NCI-H1436 (cell line): ENCODE measurements at regions not wholly inside any gene's neighbourhood (a gene's known extent, or its start where the extent isn't known, plus 50 kb on each side); places are given as distances from the start of the nearest gene placed in this dataset.

Source experiments
- DNase-seq: peaks from one replicate; lab custom pipeline; 2025; lab: John Stamatoyannopoulos, UW

DNA sequence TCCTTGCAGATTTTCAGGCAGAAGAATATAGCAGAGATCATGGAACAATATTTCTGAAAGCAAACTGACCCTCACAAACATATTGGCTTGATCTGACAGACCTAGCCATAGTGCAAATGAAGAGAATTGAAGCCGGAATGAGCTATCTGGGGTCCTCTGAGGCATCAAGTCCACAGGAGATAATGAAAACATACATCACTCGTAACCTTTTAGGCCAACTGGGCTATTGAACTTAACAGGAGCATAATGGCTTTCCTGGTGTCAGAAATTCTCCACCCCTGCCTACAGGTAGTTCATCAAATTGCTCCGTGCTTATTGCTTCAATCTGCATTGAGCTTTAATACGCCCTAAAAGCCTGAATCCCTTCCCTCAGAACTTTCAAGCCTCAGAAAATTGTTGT lies 1414.6 kb upstream of the TENM4 start:
- DNase-seq: no peak

- no peak for DNase-seq
These were observed 1408.4 kb upstream of the TENM4 start for GRCh38 chr11:80849253-80849652.

DNA sequence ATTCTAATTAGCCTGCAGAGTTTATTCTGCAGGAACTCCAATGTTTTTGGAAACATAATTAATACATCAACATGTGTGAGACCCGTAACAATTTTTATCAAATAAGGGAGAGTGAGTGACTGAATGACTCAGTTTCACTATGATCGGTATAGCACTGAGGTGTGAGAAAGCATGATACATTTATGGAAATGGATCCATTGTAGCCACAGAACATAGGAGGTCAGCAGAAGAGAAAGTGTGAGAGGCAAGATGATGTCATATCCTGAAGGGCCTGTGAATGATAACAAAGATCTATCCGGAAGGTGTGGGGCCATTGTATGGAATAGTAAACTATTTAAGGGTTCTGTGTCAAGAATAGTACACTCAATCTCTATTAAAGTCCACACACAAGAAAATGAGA lies 1406.1 kb upstream of the TENM4 start:
- no peak for DNase-seq

DNA sequence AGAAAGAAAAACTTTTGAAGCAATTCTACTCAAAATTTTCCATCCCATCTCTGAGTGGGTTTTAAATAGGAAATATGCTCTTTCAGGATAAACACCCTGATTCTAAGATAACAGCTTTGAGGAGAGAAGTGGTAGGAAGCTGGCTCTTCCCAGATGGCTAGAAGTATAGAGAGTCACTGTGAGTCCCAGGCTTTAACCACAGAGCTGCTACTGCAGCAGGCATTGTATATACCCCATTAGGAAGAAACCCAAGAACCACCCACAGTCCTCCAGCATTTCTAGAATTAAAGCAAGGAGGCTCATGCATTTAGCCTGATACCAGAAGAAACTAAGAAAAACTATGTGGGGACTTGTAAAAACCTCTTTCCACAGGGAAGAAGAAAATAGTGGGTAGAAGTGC lies 1405.6 kb upstream of the TENM4 start:
- DNase-seq: no peak

- no peak for DNase-seq
These were observed 1403.4 kb upstream of the TENM4 start for GRCh38 chr11:80844110-80844819.

GRCh38 chr11:80843266-80843974 lies 1402.6 kb upstream of the TENM4 start:
- no peak for DNase-seq

GRCh38 chr11:80842246-80842645 lies 1401.4 kb upstream of the TENM4 start:
- DNase-seq: no peak

GRCh38 chr11:80841675-80842074 lies 1400.8 kb upstream of the TENM4 start:
- DNase-seq: no peak

GRCh38 chr11:80838153-80838552 lies 1397.3 kb upstream of the TENM4 start:
- no peak for DNase-seq

- DNase-seq: no peak
These were observed 1396.2 kb upstream of the TENM4 start for GRCh38 chr11:80837051-80837450.

- DNase-seq: no peak
These were observed 1390.5 kb upstream of the TENM4 start for GRCh38 chr11:80831374-80831773.

DNA sequence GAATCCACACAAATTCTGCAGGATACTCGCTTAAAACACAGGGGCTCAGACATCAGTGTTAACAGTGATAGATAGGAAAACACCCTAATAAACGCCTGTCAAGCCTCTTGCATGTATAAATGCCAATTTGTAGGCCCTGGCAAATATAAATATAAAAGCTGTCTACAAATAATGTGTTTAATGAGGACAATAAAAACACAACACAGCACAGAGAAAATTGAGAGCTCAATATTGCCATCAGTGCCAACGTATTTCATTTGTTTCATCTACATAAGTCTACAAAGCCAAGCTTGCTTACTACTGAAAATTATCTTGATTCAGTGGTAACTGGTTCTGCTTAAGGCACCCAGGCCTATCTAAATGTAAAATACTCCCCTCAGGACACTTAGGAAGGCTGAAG lies 1387.0 kb upstream of the TENM4 start:
- DNase-seq: no peak

DNA sequence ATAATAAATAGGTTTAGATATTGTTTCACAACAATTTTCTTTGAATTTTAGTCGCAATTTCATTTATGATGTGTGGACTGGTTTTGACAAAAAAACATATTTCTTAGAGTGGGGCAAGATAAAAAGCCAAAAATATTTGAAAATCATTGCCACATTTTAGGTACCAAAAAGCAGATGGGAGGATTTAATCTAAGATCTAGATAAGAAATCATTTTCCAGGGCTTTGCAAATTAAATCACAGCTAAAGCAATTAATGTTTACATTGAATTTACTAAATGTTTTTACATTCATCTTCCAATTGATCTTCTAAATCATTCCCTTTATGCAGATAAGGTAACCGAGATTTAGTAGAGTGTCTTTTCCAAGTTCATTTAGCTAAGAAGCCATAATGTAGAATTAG lies 1386.0 kb upstream of the TENM4 start:
- DNase-seq: no peak

GRCh38 chr11:80822308-80822707 lies 1381.5 kb upstream of the TENM4 start:
- DNase-seq: no peak

DNA sequence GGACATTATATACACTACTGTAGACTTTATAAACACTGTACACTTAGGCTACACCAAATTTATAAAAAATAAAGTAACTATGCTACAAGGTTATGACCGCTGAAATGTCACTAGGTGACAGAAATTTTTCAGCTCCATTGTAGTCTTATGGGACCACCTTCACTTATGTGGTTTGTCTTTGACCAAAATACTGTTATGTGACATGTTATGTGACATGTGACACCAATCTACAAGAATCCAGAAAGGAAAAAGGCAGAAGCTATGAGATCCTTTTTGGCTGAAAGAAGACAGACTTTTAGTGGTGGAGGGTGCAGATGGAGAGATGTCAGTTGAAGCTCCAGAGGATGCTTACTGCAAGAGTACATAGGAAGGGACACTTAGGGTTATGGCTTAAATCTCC lies 1378.4 kb upstream of the TENM4 start:
- DNase-seq: no peak

DNA sequence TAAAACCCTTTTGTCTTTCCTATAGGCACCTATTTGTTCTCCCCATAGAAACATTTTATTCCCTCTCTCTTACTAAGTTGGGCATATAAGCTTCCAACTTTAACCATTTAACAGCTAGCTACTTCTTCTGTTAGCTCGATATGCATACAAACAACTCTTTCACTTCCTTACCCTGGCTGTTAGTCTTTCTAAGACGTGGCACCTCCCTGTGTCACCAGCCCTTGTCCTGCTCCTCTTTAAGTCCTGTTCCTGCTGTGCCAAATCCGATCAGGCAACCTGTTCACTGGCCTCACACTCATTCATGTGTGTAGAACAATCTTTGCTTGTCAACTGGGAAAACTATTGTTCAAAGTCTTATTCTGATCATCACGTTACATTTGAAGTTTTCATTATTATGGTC lies 1376.1 kb upstream of the TENM4 start:
- no peak for DNase-seq

DNA sequence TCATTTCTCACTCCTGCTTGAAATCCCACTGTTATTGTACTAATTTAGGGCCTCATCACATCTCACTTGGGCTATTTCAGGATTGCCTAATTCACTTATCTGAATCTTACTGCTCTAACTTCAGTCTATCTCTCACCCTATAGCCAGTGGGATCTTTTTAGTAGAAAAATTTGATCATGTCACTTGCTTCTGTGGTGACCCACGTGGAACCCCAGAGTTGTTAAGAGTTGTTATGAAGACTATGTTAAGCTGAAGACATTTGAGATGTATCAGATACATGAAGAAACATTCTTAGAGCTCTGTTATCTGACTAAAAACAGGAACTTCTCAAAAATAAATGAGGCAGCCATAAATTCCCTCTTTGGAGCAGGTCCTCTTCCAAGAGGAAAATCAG lies 1375.6 kb upstream of the TENM4 start:
- no peak for DNase-seq

- no peak for DNase-seq
These were observed 1375.1 kb upstream of the TENM4 start for GRCh38 chr11:80815752-80816453.

GRCh38 chr11:80814813-80815212 lies 1374.0 kb upstream of the TENM4 start:
- DNase-seq: no peak

DNA sequence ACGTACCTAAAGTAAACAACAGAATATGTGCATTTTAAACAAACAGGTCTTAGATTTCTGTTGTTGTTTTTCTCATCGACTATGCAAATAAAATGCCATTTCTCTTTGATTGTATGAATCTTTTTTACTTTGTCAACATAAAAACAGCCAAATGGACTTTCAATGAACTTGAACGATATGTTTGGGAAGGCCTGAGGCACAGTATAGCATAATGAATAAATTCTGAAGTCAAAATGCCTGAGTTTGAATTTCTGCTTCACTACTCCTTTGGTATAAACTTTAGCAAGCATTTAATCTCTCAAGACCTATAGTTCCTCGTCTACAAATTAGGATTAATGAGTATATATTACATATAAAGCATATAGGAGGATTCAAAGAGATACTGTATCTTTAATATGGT lies 1369.9 kb upstream of the TENM4 start:
- DNase-seq: no peak

- no peak for DNase-seq
These were observed 1357.3 kb upstream of the TENM4 start for GRCh38 chr11:80798174-80798573.

DNA sequence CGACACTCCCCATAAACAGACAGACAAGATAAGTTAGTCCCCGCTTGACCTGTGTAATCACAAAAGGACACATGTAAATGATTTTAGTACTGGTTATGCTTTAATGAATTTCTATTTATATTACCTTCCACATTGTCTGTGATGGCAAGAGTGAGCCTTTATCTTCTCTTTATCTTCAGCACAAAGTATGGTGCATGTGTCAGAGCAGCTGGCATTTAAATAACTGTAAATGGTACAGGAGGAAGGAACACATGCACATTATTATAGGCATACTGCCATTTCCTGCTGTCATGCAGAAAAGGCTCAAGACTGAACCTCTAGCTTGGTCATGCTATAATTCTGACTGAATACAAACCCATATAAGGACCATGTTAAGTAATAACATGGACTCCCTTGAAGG lies 1342.7 kb upstream of the TENM4 start:
- no peak for DNase-seq

DNA sequence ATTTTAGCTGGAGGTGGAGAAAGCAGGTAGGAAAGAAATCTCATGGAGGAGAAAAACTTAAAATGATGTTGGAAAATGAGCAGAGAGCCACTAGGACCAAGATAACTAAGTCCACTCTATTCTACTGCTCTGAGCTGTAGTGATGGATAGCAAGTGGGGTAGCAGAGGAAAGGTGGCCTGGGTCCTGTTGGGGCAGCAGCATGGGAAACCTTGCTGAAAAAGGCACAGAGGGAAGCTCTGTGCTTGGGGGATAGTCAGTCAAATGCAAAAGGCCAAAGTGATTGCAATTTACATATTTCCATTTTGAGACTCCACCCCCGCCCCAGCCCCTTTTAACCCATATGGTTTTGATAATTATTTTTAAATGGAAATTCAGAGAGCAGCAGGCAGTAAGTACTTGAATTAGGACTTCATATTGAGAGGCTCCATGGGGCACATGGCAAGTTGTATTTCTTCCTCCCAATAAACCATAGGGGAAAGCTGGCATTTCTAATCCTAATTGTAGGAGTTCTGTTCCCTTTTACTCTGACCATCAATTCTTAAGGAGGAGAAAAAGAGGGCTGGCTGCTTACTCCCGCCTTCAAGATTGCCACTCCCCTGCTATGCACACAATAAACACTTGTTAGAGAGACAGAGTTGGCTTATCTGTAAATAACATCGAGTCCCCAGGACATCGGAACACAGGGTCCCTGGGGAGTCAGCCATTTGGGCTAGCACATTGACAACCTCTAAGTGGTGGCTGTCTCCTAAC lies 1341.5 kb upstream of the TENM4 start:
- no peak for DNase-seq
